NCI-H1930 (cell line): ENCODE measurements at regions not wholly inside any gene's neighbourhood (a gene's known extent, or its start where the extent isn't known, plus 50 kb on each side); places are given as distances from the start of the nearest gene placed in this dataset.
A peak's percentile ranks its signal among the peaks of the same experiment; 100 is the strongest.
"Not testable (repeated sequence)": the region's sequence is repeated elsewhere in the genome, so short reads cannot be mapped to it uniquely, and the experiment has no call there.

Experiments
- DNase-seq, 2 experiments: peaks; one replicate each; lab custom pipeline; 2025; lab: John Stamatoyannopoulos, UW

GRCh38 chr20:43404878-43405277, 52.8 kb upstream of the SRSF6 start:
- no peak for DNase-seq

DNA sequence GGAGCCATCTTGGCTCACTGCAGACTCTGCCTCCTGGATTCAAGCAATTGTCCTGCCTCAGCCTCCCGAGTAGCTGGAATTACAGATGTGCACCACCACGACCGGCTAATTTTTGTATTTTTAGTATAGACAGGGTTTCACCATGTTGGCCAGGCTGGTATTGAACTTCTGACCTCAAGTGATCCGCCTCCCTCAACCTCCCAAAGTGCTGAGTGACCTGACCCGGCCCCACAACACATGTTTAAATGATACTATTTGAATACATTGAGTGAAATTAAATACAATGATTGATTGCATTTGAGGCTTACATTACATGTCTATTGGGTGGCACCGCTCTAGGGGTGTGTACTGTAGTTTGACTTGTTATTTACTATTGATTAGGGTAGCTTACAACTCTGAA, 56.8 kb upstream of the SRSF6 start:
- not testable (repeated sequence) for DNase-seq

- DNase-seq = no peak
Measured at GRCh38 chr20:43398676-43399324, 58.9 kb upstream of the SRSF6 start.

DNA sequence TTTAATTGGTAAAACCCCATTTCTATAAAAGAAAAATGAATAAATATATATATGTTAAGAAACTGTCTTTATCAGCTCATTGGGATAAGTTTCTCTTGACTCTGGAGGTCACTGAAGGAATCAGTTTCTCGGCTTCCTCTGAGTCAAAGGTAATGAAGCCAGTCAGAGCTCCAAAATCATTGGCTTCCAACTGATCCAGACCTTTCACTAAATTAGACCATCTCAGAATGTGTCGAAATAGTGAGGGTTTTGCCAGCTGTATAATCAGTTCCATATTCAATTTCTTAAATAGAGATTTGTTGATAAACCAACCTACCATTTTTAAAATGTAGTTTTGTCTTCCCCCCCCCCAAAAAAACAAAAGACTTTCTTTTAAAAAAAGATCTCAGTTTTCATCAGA, 60.5 kb upstream of the SRSF6 start:
- no peak for DNase-seq

GRCh38 chr20:43393052-43393451, 64.6 kb upstream of the SRSF6 start:
- DNase-seq = no peak

DNA sequence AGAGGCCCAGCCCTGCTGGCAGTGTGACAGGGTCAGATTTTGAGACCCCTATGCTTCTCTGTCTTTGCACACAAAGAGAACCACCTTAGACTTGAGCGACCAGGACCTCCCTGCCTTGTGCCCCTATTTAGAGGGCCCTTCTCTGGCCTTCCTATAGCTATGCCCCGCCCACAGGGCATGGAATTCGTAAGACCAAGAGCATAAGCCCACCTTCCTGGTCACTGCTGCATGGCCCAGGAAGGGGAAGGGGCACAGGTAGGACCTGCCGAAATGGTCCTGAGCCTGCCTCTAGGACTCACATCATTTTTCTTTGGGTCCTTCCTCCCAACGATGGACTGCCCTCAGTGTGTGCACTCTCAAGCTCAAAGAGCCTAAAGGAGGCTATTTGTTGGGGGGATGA, 65.1 kb upstream of the SRSF6 start:
- DNase-seq = no peak

DNA sequence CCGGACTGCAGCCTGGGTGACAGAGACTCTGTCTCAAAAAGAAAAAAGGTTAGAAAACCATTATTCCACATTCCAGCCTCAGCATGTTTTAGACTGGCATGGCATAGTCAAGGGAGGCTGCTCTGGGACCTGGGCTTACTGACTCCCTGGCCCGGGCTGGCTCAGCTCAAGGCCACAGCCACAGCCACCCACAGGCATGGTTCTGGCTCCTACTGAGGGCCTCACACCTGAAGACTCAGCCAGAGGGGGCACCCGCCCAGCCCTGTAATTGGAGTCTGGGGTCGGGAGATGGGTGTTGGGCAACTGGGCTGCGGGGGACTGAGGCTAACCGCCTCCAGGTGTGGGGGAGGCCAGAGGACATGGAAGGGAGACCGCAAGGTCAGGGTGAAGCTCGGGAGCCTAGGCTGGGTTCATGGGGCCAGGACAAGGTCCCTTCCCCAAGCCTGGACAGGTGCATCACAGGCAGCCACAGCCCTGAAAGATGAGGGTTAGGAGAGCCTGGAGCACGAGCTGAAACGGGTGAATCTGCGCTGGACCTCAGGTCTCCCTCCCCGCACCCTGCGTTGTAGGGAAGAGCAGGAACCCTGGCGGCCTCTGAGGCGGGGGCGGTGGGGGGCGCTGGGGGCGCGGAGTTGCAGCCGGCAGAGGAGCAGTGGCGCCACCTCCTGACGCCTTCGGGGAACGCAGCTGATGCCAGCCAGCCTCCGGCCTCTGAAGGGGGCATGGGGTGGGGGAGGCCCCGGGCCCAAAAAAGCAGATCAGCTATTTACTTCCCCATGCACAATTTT, 67.7 kb upstream of the SRSF6 start:
- DNase-seq = peak in 1 of 2 experiments; percentile 20

- no peak for DNase-seq
Measured at GRCh38 chr20:43389211-43389610, 68.5 kb upstream of the SRSF6 start.

- DNase-seq = no peak
Measured at GRCh38 chr20:43388268-43389002, 69.3 kb upstream of the SRSF6 start.

- DNase-seq = no peak
Measured at GRCh38 chr20:43387737-43388136, 70.0 kb upstream of the SRSF6 start.

DNA sequence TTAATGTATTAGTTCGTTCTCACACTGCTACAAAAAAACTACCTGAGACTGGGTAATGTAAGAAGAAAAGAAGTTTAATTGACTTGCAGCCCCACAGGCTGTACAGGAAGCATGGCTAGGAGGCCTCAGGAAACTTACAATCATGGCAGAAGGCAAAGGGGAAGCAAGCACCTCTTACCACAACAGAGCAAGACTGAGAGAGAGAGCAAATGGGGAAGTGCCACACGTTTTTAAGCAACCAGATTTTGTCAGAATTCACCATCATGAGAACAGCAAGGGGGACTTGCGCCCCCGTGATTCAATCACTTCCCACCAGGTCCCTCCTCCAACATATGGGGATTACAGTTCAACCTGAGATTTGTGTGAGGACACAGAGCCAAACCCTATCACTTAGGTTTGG, 70.8 kb upstream of the SRSF6 start:
- no peak for DNase-seq

GRCh38 chr20:43385914-43386313, 71.8 kb upstream of the SRSF6 start:
- DNase-seq = no peak

GRCh38 chr20:43384101-43384940, 73.4 kb upstream of the SRSF6 start:
- no peak for DNase-seq

GRCh38 chr20:43383026-43383795, 74.5 kb upstream of the SRSF6 start:
- no peak for DNase-seq

GRCh38 chr20:43382135-43382534, 75.6 kb upstream of the SRSF6 start:
- not testable (repeated sequence) for DNase-seq

DNA sequence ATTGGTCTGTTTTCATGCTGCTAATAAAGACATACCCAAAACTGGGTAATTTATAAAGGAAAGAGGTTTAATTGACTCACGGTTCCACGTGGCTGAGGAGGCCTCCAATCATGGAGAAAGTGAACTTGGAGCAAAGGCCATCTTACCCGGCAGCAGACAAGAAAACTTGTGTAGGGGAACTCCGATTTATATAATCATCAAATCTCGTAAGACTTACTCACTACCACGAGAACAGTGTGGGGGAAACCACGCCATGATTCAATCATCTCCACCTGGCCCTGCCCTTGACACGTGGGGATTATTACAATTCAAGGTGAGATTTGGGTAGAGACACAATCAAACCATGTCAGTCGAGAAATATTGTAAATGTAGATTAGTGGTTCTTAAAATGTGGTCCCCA, 76.2 kb upstream of the SRSF6 start:
- not testable (repeated sequence) for DNase-seq

- no peak for DNase-seq
Measured at GRCh38 chr20:43379239-43379917, 78.3 kb upstream of the SRSF6 start.

GRCh38 chr20:43376831-43377230, 80.9 kb upstream of the SRSF6 start:
- no peak for DNase-seq

DNA sequence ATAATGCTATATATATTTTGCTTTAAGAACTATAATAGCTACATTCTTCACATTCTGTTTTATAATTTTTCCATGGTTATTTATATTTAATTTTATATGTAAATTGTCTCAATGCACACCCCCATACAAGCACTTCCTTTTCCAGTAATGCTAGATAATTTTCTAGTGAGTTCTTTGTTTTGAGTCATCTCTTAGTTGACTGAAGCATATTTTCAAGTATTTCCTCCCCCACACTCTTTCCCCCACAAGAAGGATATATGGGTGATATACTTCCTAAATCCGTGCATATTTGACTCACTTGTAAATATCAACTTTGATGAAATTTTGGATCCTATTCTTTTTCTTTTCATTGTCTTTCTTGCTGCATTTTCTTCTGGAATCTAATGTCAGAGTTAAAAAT, 82.1 kb upstream of the SRSF6 start:
- DNase-seq = no peak

DNA sequence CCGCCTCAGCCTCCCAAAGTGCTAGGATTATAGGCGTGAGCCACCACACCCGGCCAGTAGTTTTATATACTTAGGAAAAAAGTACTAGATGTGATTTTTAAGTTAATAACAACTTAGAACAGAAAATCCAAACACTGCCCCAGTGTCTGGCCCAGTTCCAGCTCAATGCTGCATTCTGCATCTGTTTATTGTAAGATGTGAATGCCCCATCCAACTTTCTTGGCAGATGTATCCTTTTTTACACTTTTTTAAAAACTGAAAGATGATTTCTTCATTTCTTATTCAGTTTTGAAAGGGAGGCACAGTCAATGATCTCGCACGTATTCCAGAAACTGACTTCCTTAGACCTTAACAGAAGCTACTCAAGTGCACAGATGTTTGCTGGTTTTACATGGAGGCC, 85.6 kb upstream of the SRSF6 start:
- no peak for DNase-seq

DNA sequence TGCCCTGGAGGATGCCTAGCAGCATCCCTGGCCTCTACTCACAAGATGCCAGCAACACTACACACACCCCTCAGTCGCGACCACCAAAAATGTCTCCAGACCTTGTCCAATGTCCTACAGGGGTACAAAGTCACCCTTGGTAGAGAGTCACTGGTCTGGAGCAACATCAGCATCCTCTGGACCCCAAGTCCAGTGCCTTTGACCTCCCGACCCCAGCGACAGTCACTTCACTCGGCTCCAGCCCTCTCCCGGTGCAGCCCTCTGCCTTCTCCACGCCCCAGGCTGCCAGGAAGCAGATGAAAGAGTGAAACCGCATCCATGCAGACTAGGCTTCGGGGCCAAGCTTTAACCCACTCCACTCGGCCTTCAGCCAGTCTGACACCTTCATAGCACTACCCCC, 92.0 kb upstream of the SRSF6 start:
- DNase-seq = no peak
